Fibroblast of lung (primary cell): ENCODE measurements at regions not wholly inside any gene's neighbourhood (a gene's known extent, or its start where the extent isn't known, plus 50 kb on each side); places are given as distances from the start of the nearest gene placed in this dataset.
A peak's percentile ranks its signal among the peaks of the same experiment; 100 is the strongest.

Source experiments
- DNase-seq, 2 donors: peaks; one replicate each; pipeline versions ENCODE4 v3.0.0 to v3.0.0-alpha.2; 2010; ENCODE audit warnings: low read depth in 2 of 2
- H2AFZ ChIP-seq: 2 replicates; pipeline ENCODE4 v1.5.1; 2012; ENCODE audit warnings: low read length, control low read depth, inconsistent platforms
- H3K27ac ChIP-seq: 2 replicates; pipeline ENCODE4 v1.5.1; 2011; ENCODE audit warnings: low read length, control low read depth; ENCODE audit not compliant: insufficient read depth
- H3K27me3 ChIP-seq: 2 replicates; pipeline ENCODE4 v1.5.1; 2011; ENCODE audit warnings: mild to moderate bottlenecking, low read length; ENCODE audit not compliant: control insufficient read depth, insufficient read depth
- H3K36me3 ChIP-seq: 2 replicates; pipeline ENCODE4 v1.5.1; 2011; ENCODE audit warnings: low read length; ENCODE audit not compliant: control insufficient read depth, insufficient read depth
- H3K4me1 ChIP-seq: 2 replicates; pipeline ENCODE4 v1.5.1; 2011; ENCODE audit warnings: low read length; ENCODE audit not compliant: control insufficient read depth, insufficient read depth; ENCODE audit errors: extremely low read depth
- H3K4me2 ChIP-seq: 2 replicates; pipeline ENCODE4 v1.5.1; 2011; ENCODE audit warnings: low read length, control low read depth; ENCODE audit not compliant: insufficient read depth; ENCODE audit errors: extremely low read depth
- H3K4me3 ChIP-seq, 4 experiments: fragments of 200-600 bp in 1 of 4; sonication (generic) in 1 of 4; replicated peaks in 1 of 4; 2 replicates each; pipeline ENCODE4 v1.5.1; 2011 to 2016; ENCODE audit warnings: low read length in 4 of 4, low read depth in 3 of 4, mild to moderate bottlenecking in 3 of 4, control low read depth in 2 of 4, inconsistent platforms in 1 of 4, mixed read lengths in 1 of 4; ENCODE audit not compliant: insufficient read depth in 1 of 4; ENCODE audit errors: control extremely low read depth in 1 of 4
- H3K79me2 ChIP-seq: 2 replicates; pipeline ENCODE4 v1.5.1; 2012; ENCODE audit warnings: mild to moderate bottlenecking, low read length, inconsistent platforms; ENCODE audit not compliant: control insufficient read depth, insufficient read depth
- H3K9ac ChIP-seq: 2 replicates; pipeline ENCODE4 v1.5.1; 2011; ENCODE audit warnings: mild to moderate bottlenecking, low read length, control low read depth; ENCODE audit not compliant: insufficient read depth
- H3K9me3 ChIP-seq: 2 replicates; pipeline ENCODE4 v1.5.1; 2012; ENCODE audit warnings: low read depth, low read length; ENCODE audit not compliant: control insufficient read depth, insufficient read depth
- H4K20me1 ChIP-seq: 2 replicates; pipeline ENCODE4 v1.5.1; 2011; ENCODE audit warnings: low read length; ENCODE audit not compliant: control insufficient read depth, insufficient read depth; ENCODE audit errors: extremely low read depth
- CTCF ChIP-seq, 2 donors: IDR thresholded peaks in 1 of 2; conservative IDR thresholded peaks in 1 of 2; 1 replicate in 1 of 2; 2 replicates in 1 of 2; pipeline ENCODE4 v1.5.1; 2011 to 2012; ENCODE audit warnings: low read length in 2 of 2, control low read depth in 1 of 2, inconsistent platforms in 1 of 2, low read depth in 1 of 2, mild to moderate bottlenecking in 1 of 2
- EZH2 ChIP-seq: IDR thresholded peaks from 2 replicates; pipeline ENCODE4 v1.5.1; 2012; ENCODE audit warnings: low read length, control low read depth, mild to moderate bottlenecking; ENCODE audit errors: missing control alignments

GRCh38 chr5:107088907-107089306, 581.8 kb downstream of the EFNA5 start:
- Histone ChIP-seq H4K20me1 (no peaks in the 10 kb centered on the region), H3K36me3 (no peaks in the 10 kb centered on the region), H3K4me3 (no peak overlapping the region), H3K27ac (no peak overlapping the region), H2AFZ (no peak overlapping the region), H3K4me2 (no peak overlapping the region), H3K79me2 (no peaks in the 10 kb centered on the region), H3K9ac (no peak overlapping the region), H3K4me1 (no peaks in the 10 kb centered on the region), H3K27me3 (no peaks in the 10 kb centered on the region), H3K9me3 (no peaks in the 10 kb centered on the region)
- TF ChIP-seq CTCF (conservative IDR thresholded peaks at IDR 0.05 in 1 of 2, IDR thresholded peaks at IDR 0.05 in 1 of 2; ENCODE audit: low read depth in 1 of 2, low read length in 2 of 2) = no peak
- TF ChIP-seq EZH2 = no peak
- no peak for DNase-seq

GRCh38 chr5:107085572-107085971, 585.2 kb downstream of the EFNA5 start:
- Histone ChIP-seq H3K36me3 (no peaks in the 10 kb centered on the region), H2AFZ (no peak overlapping the region), H4K20me1 (no peaks in the 10 kb centered on the region), H3K9me3 (no peaks in the 10 kb centered on the region), H3K9ac (no peak overlapping the region), H3K79me2 (no peaks in the 10 kb centered on the region), H3K4me3 (no peak overlapping the region), H3K27me3 (no peaks in the 10 kb centered on the region), H3K4me1 (no peaks in the 10 kb centered on the region), H3K4me2 (no peak overlapping the region), H3K27ac (no peak overlapping the region)
- TF ChIP-seq CTCF (conservative IDR thresholded peaks at IDR 0.05 in 1 of 2, IDR thresholded peaks at IDR 0.05 in 1 of 2; ENCODE audit: low read depth in 1 of 2, low read length in 2 of 2) (no peak), EZH2 (no peak)
- DNase-seq = no peak

- Histone ChIP-seq H3K4me1 (no peaks in the 10 kb centered on the region), H4K20me1 (no peaks in the 10 kb centered on the region), H3K9me3 (no peaks in the 10 kb centered on the region), H3K36me3 (no peaks in the 10 kb centered on the region), H3K27me3 (no peaks in the 10 kb centered on the region), H3K79me2 (no peaks in the 10 kb centered on the region), H2AFZ (no peak overlapping the region), H3K27ac (no peak overlapping the region), H3K4me2 (no peak overlapping the region), H3K9ac (no peak overlapping the region), H3K4me3 (no peak overlapping the region)
- TF ChIP-seq EZH2 (no peak), CTCF (conservative IDR thresholded peaks at IDR 0.05 in 1 of 2, IDR thresholded peaks at IDR 0.05 in 1 of 2; ENCODE audit: low read depth in 1 of 2, low read length in 2 of 2) (no peak)
- peak in 1 of 2 donors; percentile 1 for DNase-seq
Measured at GRCh38 chr5:107074996-107075395, 595.7 kb downstream of the EFNA5 start.
